SK-N-MC (cell line): ENCODE measurements at regions not wholly inside any gene's neighbourhood (a gene's known extent, or its start where the extent isn't known, plus 50 kb on each side); places are given as distances from the start of the nearest gene placed in this dataset.

ENCODE experiments used
- DNase-seq: peaks from one replicate; pipeline ENCODE4 v3.0.0-alpha.2; 2011; ENCODE audit warnings: low read depth, low spot score
- H3K27ac ChIP-seq: fragments of 200-600 bp; sonication (generic); 2 replicates; pipeline ENCODE4 v1.5.1; 2016; ENCODE audit warnings: mixed run types
- H3K36me3 ChIP-seq: fragments of 200-600 bp; sonication (generic); 2 replicates; pipeline ENCODE4 v1.6.1; 2017; ENCODE audit warnings: antibody characterized with exemption, low read length, mixed read lengths; ENCODE audit not compliant: insufficient read depth
- H3K4me3 ChIP-seq: fragments of 200-600 bp; sonication (generic); 2 replicates; pipeline ENCODE4 v1.5.1; 2016
- H3K9ac ChIP-seq: fragments of 200-600 bp; sonication (generic); 2 replicates; pipeline ENCODE4 v1.8.0; 2017; ENCODE audit warnings: mixed run types, mixed read lengths; ENCODE audit not compliant: insufficient read length
- H3K9me3 ChIP-seq: fragments of 200-600 bp; sonication (generic); 2 replicates; pipeline ENCODE4 v1.6.1; 2017; ENCODE audit warnings: low read depth, mild to moderate bottlenecking, antibody characterized with exemption, low read length, moderate library complexity, mixed read lengths
- EZH2 ChIP-seq: fragments of 200-600 bp; sonication (generic); IDR thresholded peaks from one replicate; pipeline ENCODE4 v1.6.1; 2017; ENCODE audit warnings: antibody characterized with exemption
- FOXP2 ChIP-seq: optimal IDR thresholded peaks from 2 replicates; pipeline ENCODE3; 2011; ENCODE audit warnings: mild to moderate bottlenecking, moderate library complexity; ENCODE audit not compliant: insufficient read depth; ENCODE audit errors: extremely low read length, control extremely low read depth
- POLR2AphosphoS5 ChIP-seq: IDR thresholded peaks from 2 replicates; pipeline ENCODE4 v1.6.1; 2012; ENCODE audit warnings: mild to moderate bottlenecking, low read depth, low read length, borderline replicate concordance

DNA sequence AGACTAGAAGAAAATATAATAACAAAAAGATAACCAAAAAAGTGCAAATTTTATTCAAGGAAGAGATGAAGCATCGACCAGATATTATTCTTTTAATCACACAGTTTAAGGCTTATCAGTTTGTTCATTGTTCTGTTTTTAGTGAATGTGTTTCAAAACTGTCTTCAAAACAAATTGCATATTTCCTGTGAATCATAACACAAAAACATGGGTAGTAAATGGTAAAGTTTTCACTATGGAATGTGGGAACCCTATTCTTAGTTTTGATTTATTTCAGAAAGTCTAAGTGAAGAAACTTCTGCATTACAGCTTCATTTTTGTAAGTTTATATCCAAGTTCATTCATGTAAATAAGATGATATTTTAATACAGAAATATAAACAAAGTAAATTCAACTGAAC, 207.6 kb upstream of the LUZP2 start:
- no peaks in the 10 kb centered on the region for H3K36me3 ChIP-seq
- DNase-seq: no peak
- no peak overlapping the region for H3K9ac ChIP-seq
- no peaks in the 10 kb centered on the region for H3K9me3 ChIP-seq
- no peak overlapping the region for H3K27ac ChIP-seq
- no peak for TF ChIP-seq FOXP2
- TF ChIP-seq POLR2AphosphoS5: no peak
- no peak for TF ChIP-seq EZH2
- no peak overlapping the region for H3K4me3 ChIP-seq

DNA sequence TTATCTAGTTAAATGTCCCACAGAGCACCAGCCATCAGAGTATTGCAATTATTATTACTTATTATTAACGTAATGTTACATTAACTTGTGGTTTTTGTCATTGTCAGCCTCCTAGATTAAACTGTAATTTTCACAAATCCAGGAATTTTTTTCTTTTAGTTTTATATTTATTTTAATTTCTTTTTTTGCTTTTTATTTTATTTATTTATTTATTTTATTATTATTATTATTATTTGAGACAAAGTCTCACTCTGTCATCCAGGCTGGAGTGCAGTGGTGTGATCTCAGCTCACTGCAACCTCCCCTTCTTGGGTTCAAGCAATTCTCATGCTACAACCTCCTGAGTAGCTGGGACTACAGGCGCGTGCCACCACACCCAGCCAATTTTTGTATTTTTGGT, 202.9 kb upstream of the LUZP2 start:
- TF ChIP-seq FOXP2 (no peak), POLR2AphosphoS5 (no peak), EZH2 (no peak)
- DNase-seq: no peak

DNA sequence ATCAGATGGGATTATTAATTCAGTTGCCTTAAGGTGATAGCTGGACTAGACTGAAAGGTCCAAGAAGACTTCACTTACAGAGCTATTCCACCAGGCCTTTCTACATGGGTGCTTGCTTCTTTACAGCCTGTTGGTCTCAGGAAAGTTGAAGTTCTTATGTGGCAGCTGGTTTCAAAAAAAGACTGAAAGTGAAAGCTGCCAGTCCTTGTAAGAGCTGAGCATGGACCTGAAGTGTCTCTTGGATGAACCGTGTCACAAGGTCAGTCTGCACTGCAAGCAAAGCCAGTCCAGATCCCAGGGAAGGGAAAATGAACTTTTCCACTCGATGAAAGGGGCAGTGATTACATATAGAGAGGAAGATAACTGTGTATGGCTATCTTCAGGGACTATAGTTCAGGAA, 201.5 kb upstream of the LUZP2 start:
- H3K4me3 ChIP-seq: no peak overlapping the region
- no peaks in the 10 kb centered on the region for H3K9me3 ChIP-seq
- TF ChIP-seq FOXP2 (no peak), POLR2AphosphoS5 (no peak), EZH2 (no peak)
- H3K9ac ChIP-seq: no peak overlapping the region
- DNase-seq: no peak
- H3K36me3 ChIP-seq: no peaks in the 10 kb centered on the region
- no peak overlapping the region for H3K27ac ChIP-seq

More for the DNA sequence above, 202.9 kb upstream of the LUZP2 start:
- H3K27ac ChIP-seq: no peak overlapping the region
- no peak overlapping the region for H3K9ac ChIP-seq
- no peaks in the 10 kb centered on the region for H3K36me3 ChIP-seq
- no peak overlapping the region for H3K4me3 ChIP-seq
- H3K9me3 ChIP-seq: no peaks in the 10 kb centered on the region

DNA sequence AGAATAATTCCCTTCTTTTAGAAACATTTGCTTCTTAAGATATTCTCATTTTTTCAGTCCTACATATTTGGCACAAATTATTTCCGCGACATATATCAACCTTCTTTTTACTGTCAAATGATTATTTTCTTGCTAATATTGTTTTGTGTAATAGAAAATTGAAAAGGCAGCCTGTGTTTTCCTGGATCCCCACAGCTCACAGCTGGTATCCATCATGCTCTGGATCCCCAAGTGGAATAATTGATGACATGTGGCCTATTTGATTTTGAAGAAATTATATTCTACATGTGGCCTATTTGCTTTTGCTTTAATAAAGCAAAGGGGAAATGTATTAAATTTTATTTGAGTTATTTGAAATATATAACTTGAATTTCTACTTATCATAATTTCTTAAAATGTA, 199.4 kb upstream of the LUZP2 start:
- no peak for TF ChIP-seq POLR2AphosphoS5
- TF ChIP-seq FOXP2: no peak
- no peak for TF ChIP-seq EZH2
- H3K9me3 ChIP-seq: no peaks in the 10 kb centered on the region
- H3K27ac ChIP-seq: no peak overlapping the region
- no peak for DNase-seq
- no peak overlapping the region for H3K4me3 ChIP-seq
- no peak overlapping the region for H3K9ac ChIP-seq
- H3K36me3 ChIP-seq: no peaks in the 10 kb centered on the region

DNA sequence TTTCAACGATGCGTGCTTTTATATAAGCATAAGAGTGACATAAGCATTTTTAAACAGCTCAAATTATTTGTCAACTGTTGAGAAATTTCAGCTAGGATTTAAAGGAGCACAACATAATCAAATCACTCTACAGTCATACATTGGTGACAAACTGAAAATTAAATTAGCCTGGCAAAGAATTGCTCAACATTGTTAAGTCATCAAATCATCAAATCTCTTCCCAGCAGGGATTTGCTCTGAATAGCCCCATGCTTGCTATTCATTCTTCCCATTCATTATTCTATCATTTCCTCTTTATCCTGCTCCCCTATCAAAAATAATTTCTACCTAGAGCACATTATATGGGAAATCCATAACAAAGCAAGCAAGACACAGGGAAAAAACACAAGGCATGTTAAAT, 198.7 kb upstream of the LUZP2 start:
- no peak overlapping the region for H3K9ac ChIP-seq
- no peak for TF ChIP-seq EZH2
- TF ChIP-seq FOXP2: no peak
- TF ChIP-seq POLR2AphosphoS5: no peak
- no peak overlapping the region for H3K4me3 ChIP-seq
- no peak overlapping the region for H3K27ac ChIP-seq
- H3K9me3 ChIP-seq: no peaks in the 10 kb centered on the region
- DNase-seq: no peak
- no peaks in the 10 kb centered on the region for H3K36me3 ChIP-seq

DNA sequence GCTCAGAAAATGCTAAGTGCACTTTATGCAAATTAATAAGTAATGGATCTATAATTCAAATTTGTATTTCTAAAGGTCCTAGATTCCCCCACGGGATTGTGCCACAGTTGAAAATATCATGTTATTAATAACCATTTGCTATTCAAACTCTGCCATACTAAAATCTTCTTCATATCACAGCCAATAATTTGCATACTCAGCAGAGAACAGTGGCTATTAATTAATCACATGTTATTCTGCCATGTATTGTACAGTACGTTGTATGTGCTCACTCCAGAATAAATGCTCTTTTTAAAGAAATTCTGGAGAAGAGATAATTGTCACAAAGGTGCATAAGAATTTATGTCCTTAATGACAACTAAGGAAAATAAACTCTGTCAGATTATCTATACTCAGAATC, 184.9 kb upstream of the LUZP2 start:
- H3K27ac ChIP-seq: no peak overlapping the region
- H3K9me3 ChIP-seq: no peaks in the 10 kb centered on the region
- H3K36me3 ChIP-seq: no peaks in the 10 kb centered on the region
- no peak for TF ChIP-seq POLR2AphosphoS5
- TF ChIP-seq EZH2: no peak
- no peak for TF ChIP-seq FOXP2
- no peak for DNase-seq
- H3K4me3 ChIP-seq: no peak overlapping the region
- no peak overlapping the region for H3K9ac ChIP-seq

DNA sequence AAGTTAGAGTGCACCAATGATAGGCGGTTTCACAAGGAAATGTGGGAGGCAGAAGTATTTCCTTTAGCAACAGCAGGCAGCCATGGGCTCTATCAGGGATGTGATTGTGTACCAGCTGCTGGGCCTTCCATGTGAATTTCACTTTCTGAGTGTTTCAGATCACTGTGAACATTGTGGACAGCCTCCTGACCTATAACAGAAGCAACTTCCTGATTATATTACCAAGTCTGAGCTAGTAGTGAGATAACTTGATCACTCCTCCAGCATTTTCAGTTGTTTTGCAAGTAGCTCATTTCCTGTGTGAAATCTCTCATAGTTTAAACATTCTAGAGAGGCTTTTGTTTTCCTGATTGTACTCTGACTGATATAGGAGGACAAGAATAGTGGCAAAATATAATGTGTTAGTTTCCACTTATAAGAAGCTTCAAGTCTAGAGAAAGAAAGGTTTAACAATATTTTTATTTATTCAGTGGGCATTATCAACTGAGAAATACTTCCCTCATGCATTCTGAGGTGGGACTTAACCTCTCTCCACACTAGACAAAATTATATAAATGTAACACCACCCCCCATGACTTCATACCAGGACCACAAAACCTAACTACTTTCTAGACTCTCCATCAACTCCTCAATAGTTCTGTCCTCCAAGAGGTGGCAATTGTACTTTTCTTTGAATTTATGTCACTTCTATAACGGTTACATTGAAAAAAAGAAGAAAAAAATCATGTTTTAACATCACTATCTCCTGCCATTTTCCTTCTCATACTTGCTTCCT, 184.2 kb upstream of the LUZP2 start:
- Histone ChIP-seq H3K27ac (no peak overlapping the region), H3K36me3 (no peaks in the 10 kb centered on the region), H3K9ac (no peak overlapping the region), H3K9me3 (no peaks in the 10 kb centered on the region), H3K4me3 (no peak overlapping the region)
- DNase-seq: no peak
- TF ChIP-seq POLR2AphosphoS5 (no peak), EZH2 (no peak), FOXP2 (no peak)

DNA sequence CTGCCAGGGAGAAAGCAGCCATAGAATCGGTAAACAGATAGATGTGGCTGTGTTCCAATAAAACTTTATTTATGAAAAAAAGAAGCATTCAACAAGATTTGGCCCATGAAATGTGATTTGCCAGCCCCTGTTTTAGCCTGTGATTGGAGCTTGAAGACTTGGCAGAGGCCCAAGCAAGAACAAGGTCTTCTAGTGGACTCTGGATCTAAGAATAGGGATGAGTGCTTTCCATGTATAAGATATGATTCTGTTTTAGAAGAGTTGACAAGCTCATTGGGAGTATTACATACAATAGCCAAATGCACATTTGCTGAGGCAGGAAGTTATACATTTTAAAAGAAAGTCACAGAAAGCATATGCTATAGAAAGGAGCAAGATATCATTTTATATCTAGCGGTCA, 175.6 kb upstream of the LUZP2 start:
- Histone ChIP-seq H3K4me3 (no peak overlapping the region), H3K36me3 (no peaks in the 10 kb centered on the region), H3K9me3 (no peaks in the 10 kb centered on the region), H3K9ac (no peak overlapping the region), H3K27ac (no peak overlapping the region)
- TF ChIP-seq POLR2AphosphoS5: no peak
- TF ChIP-seq FOXP2: no peak
- no peak for TF ChIP-seq EZH2
- DNase-seq: no peak

DNA sequence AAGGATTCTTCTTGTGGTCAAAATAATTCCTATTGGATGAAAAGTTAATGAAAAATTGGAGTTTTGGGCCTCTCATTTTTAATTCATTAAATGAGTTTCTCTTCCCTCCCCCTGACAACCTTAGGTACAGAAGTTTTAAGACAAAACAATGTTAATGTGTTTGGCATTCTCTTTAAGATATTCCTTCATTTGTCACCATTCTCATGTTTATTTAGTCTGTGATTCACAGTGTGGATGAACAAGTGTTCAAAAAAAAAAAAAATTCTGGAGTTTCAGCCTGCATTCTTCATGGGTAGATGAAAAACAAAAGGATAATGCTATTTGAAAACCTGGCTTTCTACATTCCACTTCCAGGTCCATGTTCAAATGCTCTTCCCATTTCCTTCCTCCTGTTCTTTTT, 172.6 kb upstream of the LUZP2 start:
- Histone ChIP-seq H3K36me3 (no peaks in the 10 kb centered on the region), H3K4me3 (no peak overlapping the region), H3K9ac (no peak overlapping the region), H3K9me3 (no peaks in the 10 kb centered on the region), H3K27ac (no peak overlapping the region)
- TF ChIP-seq POLR2AphosphoS5: no peak
- no peak for TF ChIP-seq FOXP2
- no peak for DNase-seq
